ENCODE measurements at regions not wholly inside any gene's neighbourhood (a gene's known extent, or its start where the extent isn't known, plus 50 kb on each side); places are given as distances from the start of the nearest gene placed in this dataset.

DNA sequence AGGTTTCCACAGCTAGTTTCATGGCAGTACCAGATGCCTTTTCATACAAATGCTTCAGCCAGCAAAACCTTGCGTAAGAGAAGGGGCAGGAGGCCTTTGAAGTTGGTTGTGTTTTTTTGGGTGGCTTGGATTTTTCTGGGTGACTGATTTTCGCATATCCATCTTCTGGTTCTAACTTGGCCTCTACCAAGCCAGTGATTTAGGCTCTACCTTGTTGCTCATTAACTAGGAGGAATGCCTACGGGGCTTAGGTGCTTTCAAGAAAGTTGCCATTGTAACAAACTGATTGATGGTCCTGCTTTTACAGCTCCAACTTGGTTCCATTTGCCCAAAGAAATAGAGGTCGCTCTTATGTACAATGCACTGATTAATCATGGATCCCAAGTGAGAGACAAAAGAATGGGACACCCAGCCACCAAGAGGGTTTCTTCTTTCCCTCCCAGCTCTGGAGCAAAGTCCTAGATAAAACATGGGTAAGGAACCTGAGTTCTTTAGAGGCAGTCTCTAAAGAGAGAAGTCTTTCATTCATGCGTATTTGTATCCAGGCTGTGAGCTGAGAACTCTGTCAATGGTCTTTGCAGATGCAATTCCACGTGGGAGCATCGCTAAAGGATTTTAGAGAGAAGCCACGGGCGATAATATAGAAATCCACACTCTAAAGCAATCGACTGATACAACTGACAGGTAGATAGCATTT lies 92.1 kb upstream of the FGFR2 start:
- Histone ChIP-seq H3K27ac (replicated peaks) (no peak overlapping the region), H3K27me3 (ENCODE audit: insufficient read depth, poor library complexity, severe bottlenecking) (peaks cover 3% of the 10 kb centered on the region), H3K4me3 (replicated peaks; ENCODE audit: insufficient read depth, low read length) (no peak overlapping the region)
- DNase-seq (ENCODE audit: low read depth in 1 of 2, low spot score in 1 of 2) = no peak
- TF ChIP-seq, protein P1, sequence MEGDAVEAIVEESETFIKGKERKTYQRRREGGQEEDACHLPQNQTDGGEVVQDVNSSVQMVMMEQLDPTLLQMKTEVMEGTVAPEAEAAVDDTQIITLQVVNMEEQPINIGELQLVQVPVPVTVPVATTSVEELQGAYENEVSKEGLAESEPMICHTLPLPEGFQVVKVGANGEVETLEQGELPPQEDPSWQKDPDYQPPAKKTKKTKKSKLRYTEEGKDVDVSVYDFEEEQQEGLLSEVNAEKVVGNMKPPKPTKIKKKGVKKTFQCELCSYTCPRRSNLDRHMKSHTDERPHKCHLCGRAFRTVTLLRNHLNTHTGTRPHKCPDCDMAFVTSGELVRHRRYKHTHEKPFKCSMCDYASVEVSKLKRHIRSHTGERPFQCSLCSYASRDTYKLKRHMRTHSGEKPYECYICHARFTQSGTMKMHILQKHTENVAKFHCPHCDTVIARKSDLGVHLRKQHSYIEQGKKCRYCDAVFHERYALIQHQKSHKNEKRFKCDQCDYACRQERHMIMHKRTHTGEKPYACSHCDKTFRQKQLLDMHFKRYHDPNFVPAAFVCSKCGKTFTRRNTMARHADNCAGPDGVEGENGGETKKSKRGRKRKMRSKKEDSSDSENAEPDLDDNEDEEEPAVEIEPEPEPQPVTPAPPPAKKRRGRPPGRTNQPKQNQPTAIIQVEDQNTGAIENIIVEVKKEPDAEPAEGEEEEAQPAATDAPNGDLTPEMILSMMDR (IDR thresholded peaks at IDR 0.05; ENCODE audit: insufficient read depth, low read length) = no peak
- TF ChIP-seq POLR2AphosphoS5 (IDR thresholded peaks at IDR 0.05; ENCODE audit: low read depth) (no peak), GABPA (IDR thresholded peaks at IDR 0.05; ENCODE audit: low read depth) (no peak), SPI1 (IDR thresholded peaks at IDR 0.05; ENCODE audit: borderline replicate concordance, low read depth) (no peak)
- TF ChIP-seq, protein P2, sequence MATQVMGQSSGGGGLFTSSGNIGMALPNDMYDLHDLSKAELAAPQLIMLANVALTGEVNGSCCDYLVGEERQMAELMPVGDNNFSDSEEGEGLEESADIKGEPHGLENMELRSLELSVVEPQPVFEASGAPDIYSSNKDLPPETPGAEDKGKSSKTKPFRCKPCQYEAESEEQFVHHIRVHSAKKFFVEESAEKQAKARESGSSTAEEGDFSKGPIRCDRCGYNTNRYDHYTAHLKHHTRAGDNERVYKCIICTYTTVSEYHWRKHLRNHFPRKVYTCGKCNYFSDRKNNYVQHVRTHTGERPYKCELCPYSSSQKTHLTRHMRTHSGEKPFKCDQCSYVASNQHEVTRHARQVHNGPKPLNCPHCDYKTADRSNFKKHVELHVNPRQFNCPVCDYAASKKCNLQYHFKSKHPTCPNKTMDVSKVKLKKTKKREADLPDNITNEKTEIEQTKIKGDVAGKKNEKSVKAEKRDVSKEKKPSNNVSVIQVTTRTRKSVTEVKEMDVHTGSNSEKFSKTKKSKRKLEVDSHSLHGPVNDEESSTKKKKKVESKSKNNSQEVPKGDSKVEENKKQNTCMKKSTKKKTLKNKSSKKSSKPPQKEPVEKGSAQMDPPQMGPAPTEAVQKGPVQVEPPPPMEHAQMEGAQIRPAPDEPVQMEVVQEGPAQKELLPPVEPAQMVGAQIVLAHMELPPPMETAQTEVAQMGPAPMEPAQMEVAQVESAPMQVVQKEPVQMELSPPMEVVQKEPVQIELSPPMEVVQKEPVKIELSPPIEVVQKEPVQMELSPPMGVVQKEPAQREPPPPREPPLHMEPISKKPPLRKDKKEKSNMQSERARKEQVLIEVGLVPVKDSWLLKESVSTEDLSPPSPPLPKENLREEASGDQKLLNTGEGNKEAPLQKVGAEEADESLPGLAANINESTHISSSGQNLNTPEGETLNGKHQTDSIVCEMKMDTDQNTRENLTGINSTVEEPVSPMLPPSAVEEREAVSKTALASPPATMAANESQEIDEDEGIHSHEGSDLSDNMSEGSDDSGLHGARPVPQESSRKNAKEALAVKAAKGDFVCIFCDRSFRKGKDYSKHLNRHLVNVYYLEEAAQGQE (IDR thresholded peaks at IDR 0.05; ENCODE audit: insufficient replicate concordance, low read depth) = no peak

DNA sequence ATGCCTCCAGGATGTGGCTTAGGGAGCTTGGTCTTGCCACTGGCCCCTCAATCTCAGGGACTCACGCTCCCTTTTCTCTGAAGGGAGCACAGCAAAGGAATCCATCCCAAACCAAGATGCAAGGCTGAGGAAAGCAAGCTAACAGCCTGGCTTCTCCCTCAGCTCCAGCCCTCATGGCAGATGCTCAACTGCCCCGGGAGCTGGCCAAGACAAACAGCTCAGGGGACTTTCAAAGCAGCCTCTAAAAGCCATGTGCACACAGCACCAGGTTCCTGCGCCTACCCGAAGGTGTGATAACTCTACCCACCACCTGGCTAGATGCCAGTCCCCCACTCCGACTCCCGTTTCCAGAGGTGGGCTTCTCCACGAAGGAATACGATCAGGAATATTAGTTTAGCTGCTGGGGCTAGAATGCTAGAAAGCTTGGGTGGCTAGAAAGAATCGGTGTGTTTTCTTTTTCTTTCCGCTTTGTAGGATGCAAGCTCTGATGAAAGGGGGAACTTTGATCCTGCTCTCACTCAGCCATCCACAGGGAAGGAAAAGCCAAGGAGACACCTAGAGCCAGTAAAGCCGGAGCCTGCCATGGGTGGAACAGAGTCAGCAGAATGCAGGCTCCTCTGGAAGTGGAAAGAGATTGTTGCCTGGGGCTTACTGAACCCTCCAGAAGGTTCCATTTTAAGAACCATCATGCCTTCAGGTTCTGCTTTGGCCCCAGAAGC lies 89.0 kb upstream of the FGFR2 start:
- no peak for DNase-seq (ENCODE audit: low read depth in 1 of 2, low spot score in 1 of 2)

DNA sequence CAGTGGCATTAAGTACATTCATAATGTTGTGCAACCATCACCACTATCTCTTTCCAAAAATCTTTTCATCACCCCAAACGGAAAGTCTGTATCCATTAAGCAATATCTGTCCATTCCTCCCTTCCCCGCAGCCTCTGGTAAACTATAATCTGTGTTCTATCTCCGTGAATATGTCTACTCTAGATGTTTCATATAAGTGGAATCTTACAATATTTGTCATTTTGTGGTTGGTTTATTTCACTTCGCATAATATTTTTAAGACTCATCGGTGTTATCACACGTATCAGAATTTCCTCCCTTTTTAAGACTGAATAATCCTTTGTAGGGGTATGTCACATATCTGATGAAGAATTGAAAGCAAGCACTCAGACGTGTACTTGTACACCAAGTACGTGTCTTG lies 86.0 kb upstream of the FGFR2 start:
- H3K27me3 ChIP-seq (ENCODE audit: insufficient read depth, poor library complexity, severe bottlenecking) = no peaks in the 10 kb centered on the region
- no peak overlapping the region for H3K4me3 ChIP-seq (replicated peaks; ENCODE audit: insufficient read depth, low read length)
- TF ChIP-seq POLR2AphosphoS5 (IDR thresholded peaks at IDR 0.05; ENCODE audit: low read depth) (no peak), GABPA (IDR thresholded peaks at IDR 0.05; ENCODE audit: low read depth) (no peak), SPI1 (IDR thresholded peaks at IDR 0.05; ENCODE audit: borderline replicate concordance, low read depth) (no peak)
- TF ChIP-seq, protein P2 (IDR thresholded peaks at IDR 0.05; ENCODE audit: insufficient replicate concordance, low read depth) = no peak
- TF ChIP-seq, protein P1 (IDR thresholded peaks at IDR 0.05; ENCODE audit: insufficient read depth, low read length) = no peak
- no peak overlapping the region for H3K27ac ChIP-seq (replicated peaks)
- no peak for DNase-seq (ENCODE audit: low read depth in 1 of 2, low spot score in 1 of 2)

More for the DNA sequence above, 89.0 kb upstream of the FGFR2 start:
- Histone ChIP-seq H3K27ac (replicated peaks) (no peak overlapping the region), H3K4me3 (replicated peaks; ENCODE audit: insufficient read depth, low read length) (no peak overlapping the region), H3K27me3 (ENCODE audit: insufficient read depth, poor library complexity, severe bottlenecking) (peaks cover 3% of the 10 kb centered on the region)
- TF ChIP-seq POLR2AphosphoS5 (IDR thresholded peaks at IDR 0.05; ENCODE audit: low read depth) = no peak
- TF ChIP-seq, protein P2 (IDR thresholded peaks at IDR 0.05; ENCODE audit: insufficient replicate concordance, low read depth) = no peak
- no peak for TF ChIP-seq SPI1 (IDR thresholded peaks at IDR 0.05; ENCODE audit: borderline replicate concordance, low read depth)
- TF ChIP-seq GABPA (IDR thresholded peaks at IDR 0.05; ENCODE audit: low read depth) = no peak
- TF ChIP-seq, protein P1 (IDR thresholded peaks at IDR 0.05; ENCODE audit: insufficient read depth, low read length) = no peak

Measured in HL-60 (cell line).